NCI-H524 (cell line): ENCODE measurements at regions not wholly inside any gene's neighbourhood (a gene's known extent, or its start where the extent isn't known, plus 50 kb on each side); places are given as distances from the start of the nearest gene placed in this dataset.
"Not testable (repeated sequence)": the region's sequence is repeated elsewhere in the genome, so short reads cannot be mapped to it uniquely, and the experiment has no call there.

ENCODE experiments used
- DNase-seq, 2 experiments: peaks; one replicate each; lab custom pipeline; 2025; lab: John Stamatoyannopoulos, UW

DNA sequence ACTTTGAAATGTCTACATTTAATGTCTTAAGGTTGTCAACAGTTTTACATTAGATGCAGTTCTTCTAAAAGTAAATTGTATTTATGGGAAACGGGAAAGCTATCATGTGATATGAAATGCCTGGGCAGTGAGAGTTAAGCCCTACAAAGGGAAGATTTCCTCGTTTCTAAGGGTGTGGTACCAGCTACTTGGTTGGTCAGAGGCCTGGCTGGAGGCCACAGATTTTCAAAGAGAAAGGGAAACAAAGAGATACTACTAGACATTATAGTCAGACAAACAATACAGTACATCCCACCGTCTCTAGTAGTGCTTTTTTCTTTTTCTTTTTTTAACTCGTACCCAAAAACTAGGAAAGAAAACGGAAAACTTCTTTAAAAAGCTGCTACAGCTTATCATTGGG is 467.8 kb downstream of the PCDH7 start:
- no peak for DNase-seq

DNA sequence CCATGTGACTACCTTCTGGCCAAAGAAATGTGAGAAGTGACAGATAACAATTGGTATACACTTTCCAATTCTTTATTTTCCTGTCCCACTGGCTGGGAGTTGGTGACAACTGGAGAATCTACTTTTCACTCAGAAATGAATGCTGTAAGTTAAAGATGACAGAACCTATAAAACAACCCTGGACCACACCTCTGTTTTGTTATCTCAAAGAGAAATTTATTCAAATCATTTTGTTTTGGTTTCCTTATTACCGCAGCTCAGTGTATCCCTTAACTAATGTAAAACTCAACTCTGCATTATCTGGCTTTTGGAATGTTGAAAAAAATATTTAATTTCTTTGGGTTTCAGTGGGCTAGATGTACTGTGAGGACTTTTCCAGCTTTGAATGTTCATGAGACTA is 469.8 kb downstream of the PCDH7 start:
- DNase-seq, result no peak

DNA sequence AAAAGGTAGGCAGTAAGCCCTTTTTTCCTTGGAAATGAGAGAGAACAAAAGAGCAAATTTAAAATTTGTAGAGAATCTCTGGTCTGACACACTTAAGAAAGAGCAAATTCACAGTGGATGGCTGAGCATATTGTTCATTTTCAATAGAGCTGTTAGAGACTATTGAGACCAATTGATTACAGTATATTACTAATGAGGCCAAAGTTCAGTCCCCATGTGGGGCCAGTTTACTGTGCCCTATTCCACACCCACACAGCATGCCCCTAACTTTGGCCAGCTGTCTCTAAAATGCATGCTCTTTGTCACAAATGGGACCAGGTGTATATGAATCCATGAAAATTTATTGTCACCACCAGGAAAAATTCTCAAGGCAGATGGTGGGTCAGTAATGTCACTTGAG is 470.5 kb downstream of the PCDH7 start:
- DNase-seq, result peak; percentile 60 to 91

DNA sequence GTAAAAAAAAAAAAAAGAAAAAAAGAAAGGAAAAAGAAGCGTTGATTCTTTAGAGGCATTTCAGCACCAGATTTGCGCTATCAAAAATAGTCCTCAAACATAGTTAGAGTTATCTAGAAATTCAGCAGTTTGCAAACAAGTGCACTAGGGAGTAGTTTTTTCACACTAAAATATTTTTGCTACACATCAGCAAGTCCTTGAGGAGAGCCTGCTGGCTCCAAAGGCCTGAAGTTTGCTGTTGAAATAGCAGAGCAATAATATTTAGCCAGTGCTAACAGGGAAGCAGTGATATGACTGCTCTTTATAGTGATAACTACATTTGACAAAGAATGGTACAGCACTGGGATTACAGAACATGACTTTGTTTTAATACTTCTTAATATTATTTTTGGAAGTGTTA is 472.2 kb downstream of the PCDH7 start:
- no peak for DNase-seq

DNA sequence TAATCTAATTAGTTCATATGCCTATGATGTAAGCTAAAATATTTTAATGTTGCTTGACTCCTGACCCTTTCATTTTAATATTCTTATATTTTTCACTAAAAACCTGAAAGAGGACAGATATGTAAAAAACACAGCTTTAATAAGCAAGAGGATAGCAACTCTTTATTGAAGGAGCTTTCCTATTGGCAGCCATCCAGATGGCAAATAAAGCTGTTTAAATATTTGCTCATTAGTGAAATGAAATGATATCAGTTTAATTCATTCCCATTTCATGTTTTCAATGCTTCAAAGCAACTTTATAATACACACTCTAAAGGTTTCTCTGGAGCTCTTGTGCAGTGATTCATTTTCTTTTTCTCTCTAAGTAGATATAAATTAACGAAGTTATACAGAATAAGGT is 473.4 kb downstream of the PCDH7 start:
- peak in 1 of 2 experiments; percentile 26 for DNase-seq

DNA sequence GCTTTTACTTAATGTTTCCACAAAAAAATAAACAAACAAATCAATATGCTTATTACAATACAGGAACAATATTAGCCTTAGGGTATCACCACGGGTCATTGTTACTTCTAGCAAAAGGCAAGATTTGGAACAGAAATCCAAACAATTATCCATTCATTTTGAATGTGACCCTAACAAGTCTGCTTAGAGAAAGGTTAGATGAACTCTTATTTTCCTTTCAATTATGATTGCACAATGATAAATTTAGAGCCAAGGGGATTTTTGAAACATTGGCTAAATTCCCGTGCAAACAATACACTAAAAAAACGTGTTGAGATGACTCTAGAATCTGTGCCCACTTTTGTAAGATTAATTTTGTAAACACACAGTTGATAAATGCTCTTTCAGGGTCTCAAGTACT is 474.7 kb downstream of the PCDH7 start:
- no peak for DNase-seq

DNA sequence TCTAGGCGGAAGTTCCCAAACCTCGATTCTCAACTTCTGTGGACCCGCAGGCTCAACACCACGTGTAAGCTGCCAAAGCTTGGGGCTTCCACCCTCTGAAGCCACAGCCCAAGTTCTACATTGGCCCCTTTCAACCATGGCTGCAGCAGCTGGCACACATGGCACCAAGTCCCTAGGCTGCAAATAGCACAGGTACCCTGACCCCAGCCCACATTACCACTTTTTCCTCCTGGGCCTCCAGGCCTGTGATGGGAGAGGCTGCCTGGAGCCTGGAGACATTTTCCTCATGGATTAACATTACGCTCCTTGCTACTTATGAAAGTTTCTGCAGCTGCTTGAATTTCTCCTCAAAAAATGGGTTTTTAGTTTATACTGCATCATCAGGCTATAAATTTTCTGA is 479.5 kb downstream of the PCDH7 start:
- DNase-seq, result no peak

DNA sequence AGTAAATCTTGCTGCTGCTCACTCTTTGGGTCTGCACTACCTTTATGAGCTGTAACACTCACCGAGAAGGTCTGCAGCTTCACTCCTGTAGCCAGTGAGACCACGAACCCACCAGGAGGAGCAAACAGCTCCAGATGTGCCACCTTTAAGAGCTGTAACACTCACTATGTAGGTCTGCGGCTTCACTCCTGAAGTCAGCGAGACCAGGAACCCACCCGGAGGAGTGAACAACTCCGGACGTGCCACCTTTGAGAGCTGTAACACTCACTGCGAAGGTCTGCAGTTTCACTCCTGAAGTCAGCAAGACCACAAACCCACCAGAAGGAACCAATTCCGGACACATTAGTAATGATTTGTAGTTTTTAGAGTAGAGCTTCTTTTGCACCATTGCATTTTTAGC is 481.9 kb downstream of the PCDH7 start:
- DNase-seq, result not testable (repeated sequence)

DNA sequence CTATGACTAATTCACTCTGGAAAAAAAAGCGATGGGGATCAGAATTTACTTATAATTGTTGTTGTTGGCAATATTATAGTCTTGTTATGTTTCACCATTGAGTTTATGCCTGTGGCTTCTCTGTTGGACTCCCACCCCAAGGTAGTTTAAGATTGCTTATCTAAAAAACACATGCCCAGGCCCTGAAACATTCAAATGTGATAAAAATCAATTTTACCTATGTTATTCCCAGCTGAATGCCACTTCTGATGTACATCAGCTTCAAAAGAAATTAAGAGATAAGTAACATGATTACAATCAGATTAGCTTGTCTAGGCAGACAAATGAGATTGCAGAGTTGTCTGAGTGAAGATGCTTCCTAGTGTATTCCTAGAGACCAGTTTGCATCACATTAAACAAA is 484.7 kb downstream of the PCDH7 start:
- no peak for DNase-seq

DNA sequence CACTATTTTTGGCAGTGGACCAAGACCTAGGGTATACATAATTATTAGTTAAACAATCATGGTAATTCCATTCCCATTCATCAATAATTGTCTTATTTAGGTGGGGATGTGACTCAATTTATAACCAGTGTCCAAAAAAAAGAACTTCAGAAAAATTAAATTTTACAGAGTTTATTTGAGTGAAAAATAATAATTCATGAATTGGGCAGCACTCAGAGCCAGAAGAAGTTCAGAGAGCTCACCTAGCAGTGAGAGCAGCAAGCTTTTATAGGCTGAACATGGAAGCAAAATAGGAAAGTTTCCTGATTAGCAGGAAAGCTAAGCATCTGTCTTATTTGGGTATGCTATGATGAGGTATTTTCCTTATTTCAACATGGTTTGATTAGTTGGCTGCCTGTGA is 500.8 kb downstream of the PCDH7 start:
- DNase-seq, result no peak

DNA sequence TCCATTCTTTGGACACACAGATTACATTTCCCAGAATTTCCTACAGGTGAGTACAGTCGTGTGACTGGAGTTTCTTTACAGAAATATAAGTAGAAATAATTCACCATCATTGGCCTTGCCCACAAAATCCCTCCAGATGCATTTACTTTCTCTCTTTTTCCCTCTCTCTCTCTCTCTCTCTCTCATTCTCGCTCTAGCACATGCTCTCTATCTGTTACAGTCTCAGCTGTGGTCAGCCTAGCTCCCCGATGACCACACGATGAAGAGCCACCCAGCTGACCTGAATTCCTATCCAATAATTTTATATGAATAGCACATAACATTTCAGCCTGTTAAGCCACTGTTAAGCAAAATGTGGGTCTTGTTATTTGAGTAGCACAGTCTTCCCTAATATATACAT is 507.9 kb downstream of the PCDH7 start:
- DNase-seq, result no peak

DNA sequence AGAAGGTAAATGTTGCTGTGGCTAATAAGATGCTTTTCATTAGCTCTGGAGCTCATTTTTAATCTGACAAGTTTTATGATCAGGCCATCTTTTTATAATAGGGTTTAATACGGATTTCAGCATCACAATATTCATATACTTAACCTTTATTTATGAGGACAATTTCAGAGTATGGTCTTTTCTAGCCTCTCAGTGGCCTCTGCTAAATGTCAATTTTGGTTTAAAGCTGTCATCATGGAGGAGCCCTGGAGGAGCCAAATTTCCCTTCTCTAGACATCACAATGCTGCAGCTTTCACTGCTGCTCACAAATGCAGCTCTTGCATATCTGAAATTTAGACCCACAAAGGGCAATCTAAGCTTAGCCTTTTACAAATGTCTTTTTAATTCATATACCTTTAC is 510.4 kb downstream of the PCDH7 start:
- no peak for DNase-seq

DNA sequence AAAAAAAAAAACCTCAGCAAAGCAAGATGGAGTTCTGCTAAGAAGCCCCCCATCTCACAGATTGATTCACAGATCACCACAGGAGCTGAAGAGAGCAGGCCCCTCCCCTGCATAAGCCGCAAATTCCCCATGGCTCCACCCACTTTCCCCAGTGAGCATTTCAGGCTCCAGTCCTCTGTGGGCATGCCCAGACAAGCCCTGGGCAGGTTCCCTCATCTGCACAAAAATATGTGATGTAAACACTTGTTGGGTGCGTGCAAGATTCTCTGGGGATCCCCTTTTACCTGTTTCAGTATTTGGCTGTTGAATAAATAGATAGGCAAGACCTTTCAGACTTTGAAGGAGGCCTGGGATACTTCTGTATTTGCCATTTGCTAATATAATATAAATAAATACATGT is 514.3 kb downstream of the PCDH7 start:
- DNase-seq, result no peak

DNA sequence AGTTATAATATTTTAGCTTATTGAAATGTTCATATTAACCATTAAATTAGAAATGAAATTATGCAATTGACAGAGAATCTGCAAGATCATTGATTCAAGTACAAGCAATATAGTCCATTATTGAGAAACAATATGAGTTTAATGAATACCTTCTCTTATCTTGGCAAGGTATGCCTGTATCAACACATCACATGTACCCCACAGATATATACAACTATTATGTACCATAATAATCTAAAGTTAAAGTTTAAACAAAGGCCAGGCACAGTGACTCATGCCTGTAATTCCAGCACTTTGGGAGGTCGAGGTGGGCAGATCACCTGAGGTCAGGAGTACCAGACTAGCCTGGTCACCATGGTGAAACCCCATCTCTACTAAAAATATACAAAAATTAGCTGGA is 514.7 kb downstream of the PCDH7 start:
- DNase-seq, result no peak

DNA sequence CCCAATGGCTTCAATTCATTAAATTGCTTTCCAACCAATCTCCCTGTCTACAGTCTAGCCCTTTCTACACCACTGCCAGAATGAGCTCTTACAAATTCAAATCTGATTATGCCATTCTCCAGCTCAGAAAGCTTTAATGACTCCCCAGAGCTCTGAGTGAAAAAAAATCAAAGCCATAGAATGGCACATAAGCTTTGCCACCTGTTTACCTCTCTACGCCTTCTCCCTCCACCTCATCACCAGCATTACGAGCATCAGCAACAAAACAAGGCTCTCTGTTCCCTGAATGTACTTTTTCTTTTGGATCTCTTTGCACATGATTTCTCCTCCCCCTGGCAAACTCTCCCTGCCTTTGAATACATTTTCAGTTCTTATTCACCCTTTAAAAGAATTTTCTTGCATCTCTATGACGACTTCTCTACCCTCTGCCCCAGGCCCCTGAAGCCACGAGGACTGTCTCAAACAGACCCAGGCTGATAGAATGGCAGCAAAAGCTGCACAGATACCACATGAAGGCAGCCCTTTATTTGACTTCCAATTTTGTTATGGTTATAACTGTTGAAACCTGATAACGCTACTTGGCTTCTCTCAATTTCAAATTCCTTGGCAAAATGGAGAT is 516.0 kb downstream of the PCDH7 start:
- peak; percentile 9 to 79 for DNase-seq

DNA sequence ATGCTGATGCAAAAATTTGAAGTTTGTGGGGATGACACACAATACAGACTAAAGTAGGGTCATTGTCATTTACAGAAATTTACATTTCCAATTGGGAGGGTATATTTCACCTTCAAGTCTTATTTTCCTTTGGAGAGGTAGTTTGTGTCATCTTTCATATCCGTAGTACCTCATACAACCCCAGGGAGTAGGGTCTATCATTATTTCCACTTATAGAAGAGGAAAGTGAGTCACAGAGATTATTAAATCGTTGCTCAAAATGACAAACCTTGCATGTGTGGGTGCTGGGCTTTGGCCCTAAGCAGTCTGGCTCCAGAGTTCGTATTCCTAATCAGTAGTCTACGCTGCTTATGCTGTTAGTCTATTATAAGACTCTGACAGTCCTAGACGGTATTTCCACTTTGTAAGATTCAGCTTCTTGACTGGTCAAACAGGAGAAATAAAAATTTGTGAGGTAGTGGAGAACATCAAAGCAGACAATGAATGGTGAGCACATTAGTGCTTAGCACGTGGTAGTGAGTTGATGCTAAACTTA is 516.5 kb downstream of the PCDH7 start:
- no peak for DNase-seq

DNA sequence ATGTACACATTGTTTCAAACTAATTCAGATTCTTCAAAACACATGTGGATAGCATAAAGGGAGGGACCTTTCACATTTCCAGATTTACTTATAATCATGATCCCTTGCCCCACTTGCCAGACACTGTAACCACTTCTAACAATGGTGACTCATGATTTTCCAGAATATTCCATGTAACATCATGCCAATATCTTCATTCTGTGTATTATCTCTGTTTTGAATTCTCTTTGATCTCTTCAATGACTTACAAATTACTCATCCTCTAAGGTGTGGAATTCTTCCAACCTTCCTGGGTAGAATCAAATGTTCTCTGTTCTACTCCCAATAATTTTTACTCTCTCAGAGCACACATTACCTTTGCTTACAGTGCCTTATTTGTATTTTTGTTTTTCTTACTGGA is 517.1 kb downstream of the PCDH7 start:
- no peak for DNase-seq

DNA sequence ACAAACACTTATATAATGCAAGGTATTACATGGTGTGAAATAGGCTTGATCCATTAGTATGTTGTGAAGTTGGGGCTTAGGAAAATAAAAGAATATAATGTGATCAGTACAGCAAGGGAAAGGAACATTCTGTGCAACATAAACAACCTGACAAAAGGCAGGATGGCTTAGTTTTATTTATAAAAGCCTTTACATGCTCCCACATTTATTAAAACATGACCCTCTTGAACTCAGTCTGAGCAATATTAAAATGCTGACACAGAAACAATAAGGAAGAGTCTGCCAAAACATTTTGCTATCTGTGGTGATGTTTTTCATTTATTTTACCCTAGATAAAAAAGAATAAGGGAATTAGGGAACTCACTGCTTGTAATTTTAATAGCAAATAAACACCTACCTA is 519.7 kb downstream of the PCDH7 start:
- DNase-seq, result no peak

DNA sequence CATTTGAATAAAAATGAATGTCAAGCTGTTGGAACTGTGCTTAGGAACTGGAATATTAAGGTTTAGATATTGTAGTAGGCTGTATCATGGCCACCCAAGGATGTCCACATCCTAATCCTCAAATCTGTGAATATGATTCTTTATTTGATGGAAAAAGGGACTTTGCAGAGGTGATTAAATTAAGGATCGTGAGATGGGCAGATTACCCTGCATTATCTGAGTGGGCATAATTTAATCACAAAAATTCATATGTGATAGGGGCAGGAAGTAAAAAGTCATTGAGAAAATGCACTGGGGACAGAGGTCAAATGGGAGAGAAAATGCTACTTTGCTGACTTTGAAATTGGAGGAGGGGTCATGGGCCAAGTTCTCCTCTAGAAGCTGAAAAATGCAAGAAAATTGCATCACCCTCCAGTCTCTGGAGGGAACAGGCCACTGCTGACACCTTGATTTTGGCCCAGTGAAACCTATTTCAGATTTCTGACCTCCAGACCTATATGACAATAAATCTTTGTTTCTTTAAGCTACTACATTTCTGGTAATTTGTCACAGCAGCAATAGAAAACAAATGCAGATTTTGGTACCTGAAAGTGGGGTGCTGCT is 521.4 kb downstream of the PCDH7 start:
- DNase-seq, result no peak

DNA sequence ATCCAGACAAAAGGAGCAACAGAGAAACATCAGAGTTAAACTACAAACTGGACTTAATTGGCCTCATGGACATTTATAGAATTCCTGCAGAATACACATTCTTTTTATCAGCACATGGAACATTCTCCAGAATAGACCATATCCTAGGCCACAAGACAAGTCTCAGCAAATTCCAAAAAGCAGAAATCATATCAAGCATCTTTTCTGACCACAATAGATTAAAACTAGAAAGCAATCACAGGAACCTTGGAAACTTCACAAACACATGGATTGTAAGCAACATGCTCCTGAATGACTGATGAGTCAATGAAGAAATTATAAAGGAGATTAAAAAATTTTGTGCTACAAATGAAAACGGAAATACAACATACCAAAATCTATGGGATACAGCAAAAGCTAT is 526.7 kb downstream of the PCDH7 start:
- DNase-seq, result no peak

DNA sequence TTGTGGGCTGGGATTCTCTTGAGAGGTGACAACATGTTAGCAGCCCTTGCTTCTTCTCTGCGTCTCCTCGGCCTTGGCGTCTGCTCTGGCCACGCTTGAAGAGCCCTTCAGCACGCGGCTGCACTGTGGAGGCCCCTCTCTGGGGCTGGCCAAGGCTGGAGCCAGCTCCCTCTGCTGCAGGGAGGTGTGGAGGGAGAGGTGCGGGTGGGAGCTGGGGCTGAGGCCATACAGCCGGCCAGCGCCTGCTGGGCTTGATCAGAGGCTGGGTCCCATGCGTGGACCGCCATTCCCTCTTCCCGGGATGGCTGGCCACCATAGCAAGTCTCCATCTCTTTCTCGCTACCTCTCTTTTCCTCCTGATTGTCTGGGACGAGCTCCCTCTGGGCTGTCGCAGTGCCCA is 539.0 kb downstream of the PCDH7 start:
- no peak for DNase-seq

DNA sequence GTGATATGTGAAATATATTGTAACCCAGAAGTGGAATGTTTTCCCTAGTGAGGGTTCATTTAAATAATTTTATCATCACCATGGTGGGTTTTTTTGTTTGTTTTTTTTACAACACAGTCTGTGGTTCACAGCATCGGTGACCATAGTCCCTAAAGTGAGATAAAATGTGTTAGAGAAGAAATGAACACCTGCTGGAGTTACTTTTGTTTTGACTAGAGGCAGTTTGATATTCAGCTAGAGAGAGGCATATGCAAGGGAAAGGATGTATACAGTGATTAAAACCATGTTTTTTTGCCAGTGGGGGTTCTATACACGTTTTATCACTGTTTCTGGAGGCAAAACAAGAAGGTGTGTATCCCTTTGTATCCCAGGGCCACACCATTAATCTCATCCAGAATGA is 541.5 kb downstream of the PCDH7 start:
- DNase-seq, result no peak

DNA sequence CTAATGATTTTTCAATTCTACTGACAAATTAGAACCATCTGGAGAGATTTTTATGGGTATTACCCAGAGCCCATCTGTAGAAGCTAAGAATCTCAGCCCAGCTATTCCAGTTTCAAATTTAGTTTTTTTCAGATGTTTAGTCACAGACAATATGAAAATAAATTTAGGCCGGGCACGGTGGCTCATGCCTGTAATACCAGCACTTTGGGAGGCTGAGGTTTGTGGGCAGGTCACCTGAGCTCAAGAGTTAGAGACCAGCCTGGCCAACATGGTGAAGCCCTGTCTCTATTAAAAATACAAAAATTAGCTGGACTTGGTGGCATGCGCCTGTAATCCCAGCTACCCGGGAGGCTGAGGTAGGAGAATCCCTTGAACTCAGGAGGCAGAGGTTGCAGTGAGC is 545.9 kb downstream of the PCDH7 start:
- DNase-seq, result not testable (repeated sequence)
